ENCODE measurements at regions not wholly inside any gene's neighbourhood (a gene's known extent, or its start where the extent isn't known, plus 50 kb on each side); places are given as distances from the start of the nearest gene placed in this dataset.

DNA sequence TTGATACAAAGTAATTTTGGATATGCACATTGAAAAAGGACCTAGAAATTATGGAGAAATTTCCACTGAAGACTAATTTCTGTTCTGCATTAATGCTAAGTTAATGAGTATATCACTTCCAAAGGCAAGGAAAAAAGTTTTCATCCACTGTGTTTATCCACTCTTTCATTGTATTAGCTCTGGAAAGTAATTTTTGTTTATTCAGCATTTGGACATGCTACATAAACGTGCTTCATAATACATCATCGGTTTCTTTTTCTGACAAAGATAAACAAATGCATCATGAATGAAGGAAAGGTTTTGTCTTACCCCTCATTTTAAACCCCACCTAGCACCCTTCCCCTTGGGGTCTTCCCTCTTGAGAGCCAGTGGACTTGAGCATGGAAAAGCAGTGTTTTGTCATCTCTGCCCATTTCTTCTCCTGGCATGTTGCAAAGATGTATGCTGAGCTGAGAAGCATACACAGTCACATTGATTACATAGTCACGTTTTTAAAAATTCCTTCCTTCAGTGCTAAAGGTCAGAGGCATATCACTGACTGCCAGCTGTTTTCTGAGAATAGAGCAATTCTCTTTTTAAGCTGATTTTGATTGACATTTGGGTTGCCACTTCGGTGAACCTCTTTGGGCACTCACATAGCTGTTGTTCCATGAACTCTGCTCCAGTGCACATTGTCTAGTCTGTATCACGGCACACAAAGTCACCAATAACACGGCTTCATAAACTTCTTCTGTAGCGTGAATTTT, 65.9 kb upstream of the C7orf33 start:
- in situ Hi-C loops (cut with MboI; ENCODE audit: low pct_unique_long_range_greater_than_20kb, low sequenced_read_pairs, unreplicated experiment) = no loop called here
- no peak for DNase-seq (ENCODE audit: low spot score)
- TF ChIP-seq, protein P1, sequence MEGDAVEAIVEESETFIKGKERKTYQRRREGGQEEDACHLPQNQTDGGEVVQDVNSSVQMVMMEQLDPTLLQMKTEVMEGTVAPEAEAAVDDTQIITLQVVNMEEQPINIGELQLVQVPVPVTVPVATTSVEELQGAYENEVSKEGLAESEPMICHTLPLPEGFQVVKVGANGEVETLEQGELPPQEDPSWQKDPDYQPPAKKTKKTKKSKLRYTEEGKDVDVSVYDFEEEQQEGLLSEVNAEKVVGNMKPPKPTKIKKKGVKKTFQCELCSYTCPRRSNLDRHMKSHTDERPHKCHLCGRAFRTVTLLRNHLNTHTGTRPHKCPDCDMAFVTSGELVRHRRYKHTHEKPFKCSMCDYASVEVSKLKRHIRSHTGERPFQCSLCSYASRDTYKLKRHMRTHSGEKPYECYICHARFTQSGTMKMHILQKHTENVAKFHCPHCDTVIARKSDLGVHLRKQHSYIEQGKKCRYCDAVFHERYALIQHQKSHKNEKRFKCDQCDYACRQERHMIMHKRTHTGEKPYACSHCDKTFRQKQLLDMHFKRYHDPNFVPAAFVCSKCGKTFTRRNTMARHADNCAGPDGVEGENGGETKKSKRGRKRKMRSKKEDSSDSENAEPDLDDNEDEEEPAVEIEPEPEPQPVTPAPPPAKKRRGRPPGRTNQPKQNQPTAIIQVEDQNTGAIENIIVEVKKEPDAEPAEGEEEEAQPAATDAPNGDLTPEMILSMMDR (IDR thresholded peaks at IDR 0.05; ENCODE audit: extremely low read depth, insufficient read depth, missing control alignments) = no peak

DNA sequence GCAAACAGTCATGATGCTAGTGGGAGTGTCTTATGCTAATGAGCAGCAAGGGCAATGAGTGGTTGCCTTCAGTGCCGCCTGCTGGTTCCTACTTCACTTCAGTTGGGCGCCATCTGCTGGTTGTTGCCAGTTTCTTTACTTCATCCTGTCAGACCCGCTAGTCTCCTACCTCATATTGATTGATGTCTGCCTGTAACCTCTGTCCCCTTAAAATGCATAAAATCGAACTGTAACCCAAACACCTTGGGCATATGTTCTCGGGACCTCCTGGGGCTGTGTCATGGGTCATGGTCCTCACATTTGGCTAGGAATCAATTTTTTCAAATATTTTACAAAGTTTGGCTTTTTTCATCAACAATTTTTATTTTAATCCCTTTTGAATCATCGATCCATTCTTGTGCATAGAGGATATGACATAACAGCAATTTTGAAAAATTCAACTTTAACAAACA, 62.8 kb upstream of the C7orf33 start:
- peak; percentile 62 for DNase-seq (ENCODE audit: low spot score)
- in situ Hi-C loops (cut with MboI; ENCODE audit: low pct_unique_long_range_greater_than_20kb, low sequenced_read_pairs, unreplicated experiment) = no loop called here
- TF ChIP-seq, protein P1 (IDR thresholded peaks at IDR 0.05; ENCODE audit: extremely low read depth, insufficient read depth, missing control alignments) = peak; percentile 83

DNA sequence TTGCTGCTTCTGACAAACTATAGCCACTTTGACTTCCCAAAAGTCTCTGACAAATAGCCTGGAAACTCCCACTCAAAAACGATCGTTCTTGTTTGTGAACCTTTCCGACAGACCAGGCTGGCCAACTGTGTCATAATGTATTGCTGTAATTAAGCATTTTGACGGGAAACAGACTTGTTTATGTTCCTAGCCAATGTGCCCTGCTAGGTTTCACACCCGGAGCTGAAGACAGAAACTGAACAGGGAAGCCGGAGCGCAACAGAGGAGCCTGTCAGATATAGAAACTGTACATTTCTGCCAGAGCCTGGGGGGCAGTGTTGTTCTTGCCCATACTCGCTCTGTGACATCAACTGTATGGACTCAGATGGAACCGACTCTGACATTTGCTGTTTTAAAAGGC, 55.3 kb upstream of the C7orf33 start:
- TF ChIP-seq, protein P1 (IDR thresholded peaks at IDR 0.05; ENCODE audit: extremely low read depth, insufficient read depth, missing control alignments) = peak; percentile 20
- DNase-seq (ENCODE audit: low spot score) = peak; percentile 49
- in situ Hi-C loops (cut with MboI; ENCODE audit: low pct_unique_long_range_greater_than_20kb, low sequenced_read_pairs, unreplicated experiment) = no loop called here

DNA sequence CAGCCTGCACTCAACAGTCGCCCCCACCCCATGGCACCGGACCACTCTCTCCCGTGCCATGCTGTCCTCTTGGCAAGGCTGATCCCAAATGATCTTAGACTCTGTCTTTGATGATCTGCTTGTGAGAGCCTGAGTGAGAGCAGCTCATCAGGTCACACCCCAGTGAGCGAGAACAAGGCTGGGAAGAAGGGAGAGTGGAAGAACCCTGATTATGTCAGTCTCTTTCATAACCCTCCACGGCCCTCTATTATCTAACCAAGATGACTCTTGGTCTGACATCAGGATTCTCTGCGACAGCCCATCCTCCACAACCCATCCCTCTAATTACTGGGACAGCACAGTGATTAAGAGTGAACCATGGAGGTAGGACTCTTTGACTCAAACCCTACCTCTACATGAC, 53.1 kb upstream of the C7orf33 start:
- peak; percentile 47 for DNase-seq (ENCODE audit: low spot score)
- TF ChIP-seq, protein P1 (IDR thresholded peaks at IDR 0.05; ENCODE audit: extremely low read depth, insufficient read depth, missing control alignments) = no peak
- in situ Hi-C loops (cut with MboI; ENCODE audit: low pct_unique_long_range_greater_than_20kb, low sequenced_read_pairs, unreplicated experiment) = no loop called here

DNA sequence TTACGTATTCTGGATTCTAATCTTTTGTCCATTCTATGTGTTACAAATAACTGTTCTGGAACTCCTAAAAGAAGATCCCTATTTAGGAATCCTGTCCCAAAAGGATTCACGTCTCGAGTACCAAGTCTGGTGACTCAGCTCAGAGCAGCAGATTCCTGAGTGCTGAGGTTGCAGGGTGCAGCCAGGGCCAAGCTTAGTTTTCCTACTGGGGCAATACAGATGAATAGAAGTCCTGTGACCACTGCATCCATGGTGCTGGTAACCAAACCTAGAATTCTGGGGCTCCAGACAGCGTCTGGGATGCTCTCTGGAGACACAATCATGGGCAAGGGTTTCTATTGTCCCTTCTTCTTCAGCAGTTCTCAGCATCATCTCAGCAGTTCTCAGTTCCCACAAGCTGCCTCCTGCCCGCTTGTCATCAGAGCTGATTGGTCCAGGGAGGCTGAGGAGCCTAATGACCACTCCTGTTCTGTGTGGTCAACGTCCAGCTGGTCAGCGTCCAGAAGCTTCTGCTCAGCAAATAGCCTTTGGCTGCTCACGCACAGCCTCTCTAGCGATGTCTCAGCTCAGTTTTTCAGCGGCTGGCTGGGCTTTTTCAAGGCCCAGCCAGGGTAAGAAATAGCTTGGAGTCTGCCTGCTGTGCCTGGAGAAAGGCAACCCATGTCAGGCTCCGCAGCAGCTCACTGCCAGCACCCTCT, 50.4 kb upstream of the C7orf33 start:
- no peak for DNase-seq (ENCODE audit: low spot score)
- in situ Hi-C loops (cut with MboI; ENCODE audit: low pct_unique_long_range_greater_than_20kb, low sequenced_read_pairs, unreplicated experiment) = no loop called here
- TF ChIP-seq, protein P1 (IDR thresholded peaks at IDR 0.05; ENCODE audit: extremely low read depth, insufficient read depth, missing control alignments) = no peak
